Ureter (tissue), 1 donor: ENCODE measurements at regions not wholly inside any gene's neighbourhood (a gene's known extent, or its start where the extent isn't known, plus 50 kb on each side); places are given as distances from the start of the nearest gene placed in this dataset.

Source experiments
- DNase-seq: peaks from one replicate; pipeline ENCODE4 v3.0.0-alpha.2; 2020; ENCODE audit warnings: low spot score
- donor health status: DM: yes; HTN: yes; CAD: no.

GRCh38 chr19:29292562-29292961, 79.6 kb upstream of the UQCRFS1 start:
- DNase-seq: no peak

- DNase-seq: no peak
Observed at GRCh38 chr19:29293292-29293691, 80.3 kb upstream of the UQCRFS1 start.

- no peak for DNase-seq
Observed at GRCh38 chr19:29293736-29294342, 80.9 kb upstream of the UQCRFS1 start.

GRCh38 chr19:29294343-29294811, 81.4 kb upstream of the UQCRFS1 start:
- no peak for DNase-seq

GRCh38 chr19:29295285-29295684, 82.3 kb upstream of the UQCRFS1 start:
- DNase-seq: no peak

- DNase-seq: no peak
Observed at GRCh38 chr19:29297381-29297780, 84.4 kb upstream of the UQCRFS1 start.

- DNase-seq: no peak
Observed at GRCh38 chr19:29299416-29300380, 86.7 kb upstream of the UQCRFS1 start.

GRCh38 chr19:29302002-29302928, 89.3 kb upstream of the UQCRFS1 start:
- no peak for DNase-seq

- DNase-seq: no peak
Observed at GRCh38 chr19:29303069-29303718, 90.2 kb upstream of the UQCRFS1 start.

GRCh38 chr19:29303719-29304090, 90.8 kb upstream of the UQCRFS1 start:
- DNase-seq: no peak

GRCh38 chr19:29305268-29305667, 92.3 kb upstream of the UQCRFS1 start:
- no peak for DNase-seq

- DNase-seq: no peak
Observed at GRCh38 chr19:29308977-29309590, 96.1 kb upstream of the UQCRFS1 start.

- DNase-seq: no peak
Observed at GRCh38 chr19:29309637-29310036, 96.7 kb upstream of the UQCRFS1 start.

- no peak for DNase-seq
Observed at GRCh38 chr19:29311191-29311790, 98.3 kb upstream of the UQCRFS1 start.

- DNase-seq: no peak
Observed at GRCh38 chr19:29315556-29316190, 102.7 kb upstream of the UQCRFS1 start.

- no peak for DNase-seq
Observed at GRCh38 chr19:29318581-29318980, 105.6 kb upstream of the UQCRFS1 start.

GRCh38 chr19:29320086-29320485, 107.1 kb upstream of the UQCRFS1 start:
- no peak for DNase-seq

- no peak for DNase-seq
Observed at GRCh38 chr19:29320618-29321017, 107.7 kb upstream of the UQCRFS1 start.

GRCh38 chr19:29321116-29321515, 108.2 kb upstream of the UQCRFS1 start:
- no peak for DNase-seq

GRCh38 chr19:29323021-29323430, 110.1 kb upstream of the UQCRFS1 start:
- peak; percentile 17 for DNase-seq
